ENCODE measurements at regions not wholly inside any gene's neighbourhood (a gene's known extent, or its start where the extent isn't known, plus 50 kb on each side); places are given as distances from the start of the nearest gene placed in this dataset.
A peak's percentile ranks its signal among the peaks of the same experiment; 100 is the strongest.

GRCh38 chr13:51518827-51519226, 65.4 kb upstream of the WDFY2 start:
- no peak for DNase-seq (ENCODE audit: low read depth in 1 of 2, low spot score in 1 of 2)
- in situ Hi-C loops (cut with HindIII; ENCODE audit: low pct_unique_long_range_greater_than_20kb, low sequenced_read_pairs): no loop called here
- TF ChIP-seq JUND (IDR thresholded peaks at IDR 0.05; ENCODE audit: low read depth): no peak

GRCh38 chr13:51519771-51520216, 64.5 kb upstream of the WDFY2 start:
- in situ Hi-C loops (cut with HindIII; ENCODE audit: low pct_unique_long_range_greater_than_20kb, low sequenced_read_pairs): no loop called here
- peak in 1 of 2 experiments; percentile 77 for DNase-seq (ENCODE audit: low read depth in 1 of 2, low spot score in 1 of 2)
- TF ChIP-seq JUND (IDR thresholded peaks at IDR 0.05; ENCODE audit: low read depth): no peak

- in situ Hi-C loops (cut with HindIII; ENCODE audit: low pct_unique_long_range_greater_than_20kb, low sequenced_read_pairs): no loop called here
- TF ChIP-seq JUND (IDR thresholded peaks at IDR 0.05; ENCODE audit: low read depth): no peak
- DNase-seq (ENCODE audit: low read depth in 1 of 2, low spot score in 1 of 2): peak in 1 of 2 experiments; percentile 89
These were observed 63.7 kb upstream of the WDFY2 start for GRCh38 chr13:51520524-51520923.

- peak; percentile 32; the same call in 1 of the 2 replicates for TF ChIP-seq JUND (IDR thresholded peaks at IDR 0.05; ENCODE audit: low read depth)
- in situ Hi-C loops (cut with HindIII; ENCODE audit: low pct_unique_long_range_greater_than_20kb, low sequenced_read_pairs): no loop called here
- DNase-seq (ENCODE audit: low read depth in 1 of 2, low spot score in 1 of 2): peak in 1 of 2 experiments; percentile 86
These were observed 61.2 kb upstream of the WDFY2 start for GRCh38 chr13:51523082-51523518.

GRCh38 chr13:51524312-51524711, 60.0 kb upstream of the WDFY2 start:
- no peak for TF ChIP-seq JUND (IDR thresholded peaks at IDR 0.05; ENCODE audit: low read depth)
- DNase-seq (ENCODE audit: low read depth in 1 of 2, low spot score in 1 of 2): no peak
- in situ Hi-C loops (cut with HindIII; ENCODE audit: low pct_unique_long_range_greater_than_20kb, low sequenced_read_pairs): no loop called here

- TF ChIP-seq JUND (IDR thresholded peaks at IDR 0.05; ENCODE audit: low read depth): no peak
- in situ Hi-C loops (cut with HindIII; ENCODE audit: low pct_unique_long_range_greater_than_20kb, low sequenced_read_pairs): no loop called here
- DNase-seq (ENCODE audit: low read depth in 1 of 2, low spot score in 1 of 2): no peak
These were observed 59.3 kb upstream of the WDFY2 start for GRCh38 chr13:51524829-51525566.

GRCh38 chr13:51525567-51526167, 58.6 kb upstream of the WDFY2 start:
- no peak for DNase-seq (ENCODE audit: low read depth in 1 of 2, low spot score in 1 of 2)
- no peak for TF ChIP-seq JUND (IDR thresholded peaks at IDR 0.05; ENCODE audit: low read depth)
- in situ Hi-C loops (cut with HindIII; ENCODE audit: low pct_unique_long_range_greater_than_20kb, low sequenced_read_pairs): no loop called here

GRCh38 chr13:51526202-51526601, 58.1 kb upstream of the WDFY2 start:
- no peak for TF ChIP-seq JUND (IDR thresholded peaks at IDR 0.05; ENCODE audit: low read depth)
- in situ Hi-C loops (cut with HindIII; ENCODE audit: low pct_unique_long_range_greater_than_20kb, low sequenced_read_pairs): no loop called here

GRCh38 chr13:51532736-51533197, 51.5 kb upstream of the WDFY2 start:
- DNase-seq (ENCODE audit: low read depth in 1 of 2, low spot score in 1 of 2): no peak
- in situ Hi-C loops (cut with HindIII; ENCODE audit: low pct_unique_long_range_greater_than_20kb, low sequenced_read_pairs): no loop called here
- TF ChIP-seq JUND (IDR thresholded peaks at IDR 0.05; ENCODE audit: low read depth): no peak

More at GRCh38 chr13:51526202-51526601, 58.1 kb upstream of the WDFY2 start:
- no peak for DNase-seq (ENCODE audit: low read depth in 1 of 2, low spot score in 1 of 2)

GRCh38 chr13:51534041-51534817, 50.0 kb upstream of the WDFY2 start:
- in situ Hi-C loops (cut with HindIII; ENCODE audit: low pct_unique_long_range_greater_than_20kb, low sequenced_read_pairs): no loop called here
- no peak for DNase-seq (ENCODE audit: low read depth in 1 of 2, low spot score in 1 of 2)
- no peak for TF ChIP-seq JUND (IDR thresholded peaks at IDR 0.05; ENCODE audit: low read depth)
